ENCODE measurements at regions not wholly inside any gene's neighbourhood (a gene's known extent, or its start where the extent isn't known, plus 50 kb on each side); places are given as distances from the start of the nearest gene placed in this dataset.

DNA sequence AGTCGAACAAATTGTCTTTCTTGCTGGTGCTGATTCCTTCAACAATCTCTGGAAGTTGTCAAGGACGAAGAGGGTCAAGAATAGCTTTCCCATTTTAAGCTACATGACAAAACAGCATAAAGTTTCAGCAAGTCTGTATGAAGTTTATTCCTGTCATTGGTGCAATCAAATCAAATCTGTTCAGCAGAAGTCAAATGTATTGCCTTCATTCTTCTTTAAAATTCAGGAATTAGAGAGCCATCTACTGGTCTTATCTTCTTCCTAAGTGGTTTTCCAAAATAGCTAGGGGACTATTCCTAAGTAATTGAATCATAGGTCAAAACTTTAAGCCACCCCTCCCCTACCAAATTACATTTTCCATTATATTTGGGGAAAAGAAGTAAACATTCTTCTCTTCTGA, 990.2 kb downstream of the GALC start:
- Histone ChIP-seq H3K4me1 (no peaks in the 10 kb centered on the region), H3K27ac (replicated peaks) (no peak overlapping the region), H3K9me3 (replicated peaks) (peaks cover 9% of the 10 kb centered on the region), H3K36me3 (no peaks in the 10 kb centered on the region), H3K27me3 (ENCODE audit: low read depth) (no peaks in the 10 kb centered on the region), H3K4me3 (no peak overlapping the region)
- TF ChIP-seq, protein P1, sequence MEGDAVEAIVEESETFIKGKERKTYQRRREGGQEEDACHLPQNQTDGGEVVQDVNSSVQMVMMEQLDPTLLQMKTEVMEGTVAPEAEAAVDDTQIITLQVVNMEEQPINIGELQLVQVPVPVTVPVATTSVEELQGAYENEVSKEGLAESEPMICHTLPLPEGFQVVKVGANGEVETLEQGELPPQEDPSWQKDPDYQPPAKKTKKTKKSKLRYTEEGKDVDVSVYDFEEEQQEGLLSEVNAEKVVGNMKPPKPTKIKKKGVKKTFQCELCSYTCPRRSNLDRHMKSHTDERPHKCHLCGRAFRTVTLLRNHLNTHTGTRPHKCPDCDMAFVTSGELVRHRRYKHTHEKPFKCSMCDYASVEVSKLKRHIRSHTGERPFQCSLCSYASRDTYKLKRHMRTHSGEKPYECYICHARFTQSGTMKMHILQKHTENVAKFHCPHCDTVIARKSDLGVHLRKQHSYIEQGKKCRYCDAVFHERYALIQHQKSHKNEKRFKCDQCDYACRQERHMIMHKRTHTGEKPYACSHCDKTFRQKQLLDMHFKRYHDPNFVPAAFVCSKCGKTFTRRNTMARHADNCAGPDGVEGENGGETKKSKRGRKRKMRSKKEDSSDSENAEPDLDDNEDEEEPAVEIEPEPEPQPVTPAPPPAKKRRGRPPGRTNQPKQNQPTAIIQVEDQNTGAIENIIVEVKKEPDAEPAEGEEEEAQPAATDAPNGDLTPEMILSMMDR (IDR thresholded peaks at IDR 0.05; ENCODE audit: borderline replicate concordance), result no peak
- DNase-seq, result no peak
- intact Hi-C loops (cut with micrococcal nuclease), result no loop called here

DNA sequence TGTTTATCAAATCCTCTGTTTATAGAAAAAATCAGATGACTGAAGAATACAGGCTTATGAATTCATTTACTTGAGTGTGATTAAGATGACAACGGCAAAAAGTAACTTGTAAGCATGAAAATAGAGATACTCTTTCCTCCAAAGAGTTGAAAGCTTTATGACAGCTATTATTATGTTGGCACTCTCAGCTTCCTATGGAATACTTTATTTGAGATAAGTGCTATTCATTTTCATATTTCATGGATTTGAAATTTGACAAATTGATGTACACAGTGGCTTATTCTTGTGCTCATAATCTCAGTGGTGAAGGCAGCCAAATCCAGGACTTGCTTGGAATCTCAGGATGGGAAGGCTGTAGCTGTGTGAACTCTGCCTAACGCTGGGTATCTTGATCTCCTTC, 991.6 kb downstream of the GALC start:
- Histone ChIP-seq H3K4me1 (no peaks in the 10 kb centered on the region), H3K4me3 (no peak overlapping the region), H3K36me3 (no peaks in the 10 kb centered on the region), H3K9me3 (replicated peaks) (no peaks in the 10 kb centered on the region), H3K27me3 (ENCODE audit: low read depth) (no peaks in the 10 kb centered on the region), H3K27ac (replicated peaks) (no peak overlapping the region)
- intact Hi-C loops (cut with micrococcal nuclease), result no loop called here
- no peak for DNase-seq
- TF ChIP-seq, protein P1 (IDR thresholded peaks at IDR 0.05; ENCODE audit: borderline replicate concordance), result no peak

DNA sequence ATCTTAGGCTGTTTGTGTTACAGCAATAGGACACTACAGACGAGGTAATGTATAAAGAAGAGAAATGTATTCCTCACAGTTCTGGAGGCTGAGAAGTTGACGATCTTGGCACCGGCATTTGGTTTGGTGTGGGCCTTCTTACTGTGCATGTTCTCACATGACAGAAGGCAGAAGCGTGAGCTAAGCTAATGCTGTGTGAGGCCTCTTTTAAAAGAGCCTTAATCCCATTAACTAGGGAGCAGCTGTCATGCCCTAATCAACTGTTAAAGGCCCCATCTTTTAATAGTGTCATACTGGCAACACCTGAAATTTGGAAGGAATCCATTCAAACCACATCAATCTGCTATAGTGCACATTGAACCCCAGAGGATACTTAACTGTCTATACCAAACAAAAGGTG, 992.9 kb downstream of the GALC start:
- intact Hi-C loops (cut with micrococcal nuclease), result no loop called here
- Histone ChIP-seq H3K9me3 (replicated peaks) (no peaks in the 10 kb centered on the region), H3K4me3 (no peak overlapping the region), H3K27me3 (ENCODE audit: low read depth) (no peaks in the 10 kb centered on the region), H3K4me1 (no peaks in the 10 kb centered on the region), H3K27ac (replicated peaks) (no peak overlapping the region), H3K36me3 (no peaks in the 10 kb centered on the region)
- no peak for DNase-seq
- TF ChIP-seq, protein P1 (IDR thresholded peaks at IDR 0.05; ENCODE audit: borderline replicate concordance), result no peak

DNA sequence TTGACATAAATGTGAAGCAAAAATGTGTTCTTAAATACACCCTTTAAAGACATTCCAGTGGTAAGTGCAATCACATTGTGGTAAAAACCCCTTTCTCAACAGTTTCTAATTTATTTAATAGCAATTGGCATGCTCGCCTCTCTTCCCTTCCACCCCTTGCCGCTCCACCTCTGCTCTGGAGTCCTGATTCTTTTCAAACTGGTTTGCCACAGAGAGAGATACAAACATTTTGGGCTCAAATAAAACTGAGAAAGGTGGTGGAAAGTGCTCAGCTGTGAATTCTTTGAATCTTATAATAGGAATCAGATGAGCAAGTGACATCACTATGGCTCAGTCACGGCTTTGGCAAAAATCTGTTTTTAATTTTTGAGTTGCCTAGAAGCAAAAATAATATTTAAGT, 993.9 kb downstream of the GALC start:
- intact Hi-C loops (cut with micrococcal nuclease), result no loop called here
- TF ChIP-seq, protein P1 (IDR thresholded peaks at IDR 0.05; ENCODE audit: borderline replicate concordance), result no peak

DNA sequence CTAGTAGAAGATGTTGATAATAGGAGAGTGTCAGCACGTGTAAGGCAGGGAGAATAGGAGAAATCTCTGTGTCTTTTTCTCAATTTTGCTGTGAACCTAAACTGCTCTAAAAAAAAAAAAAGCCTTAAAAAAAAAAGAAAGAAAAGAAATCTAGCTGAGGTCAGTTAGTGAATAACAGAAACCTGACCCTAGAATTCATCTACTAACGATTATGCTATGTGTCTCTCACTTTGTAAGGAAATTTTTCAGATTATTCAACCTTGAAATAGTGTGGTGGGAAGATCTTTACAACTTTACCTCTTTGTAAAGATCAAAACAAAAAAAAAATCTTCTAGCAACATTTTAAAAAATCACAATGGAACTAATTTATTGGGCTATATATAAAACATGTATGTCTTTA, 995.7 kb downstream of the GALC start:
- DNase-seq, result no peak
- no peak overlapping the region for H3K27ac ChIP-seq (replicated peaks)
- peaks cover 8% of the 10 kb centered on the region for H3K9me3 ChIP-seq (replicated peaks)
- no peaks in the 10 kb centered on the region for H3K36me3 ChIP-seq
- H3K27me3 ChIP-seq (ENCODE audit: low read depth), result no peaks in the 10 kb centered on the region
- H3K4me3 ChIP-seq, result no peak overlapping the region
- no peaks in the 10 kb centered on the region for H3K4me1 ChIP-seq
- intact Hi-C loops (cut with micrococcal nuclease), result no loop called here
- TF ChIP-seq, protein P1 (IDR thresholded peaks at IDR 0.05; ENCODE audit: borderline replicate concordance), result no peak

More for the DNA sequence above, 993.9 kb downstream of the GALC start:
- no peak for DNase-seq
- Histone ChIP-seq H3K36me3 (no peaks in the 10 kb centered on the region), H3K9me3 (replicated peaks) (no peaks in the 10 kb centered on the region), H3K4me1 (no peaks in the 10 kb centered on the region), H3K27ac (replicated peaks) (no peak overlapping the region), H3K27me3 (ENCODE audit: low read depth) (no peaks in the 10 kb centered on the region), H3K4me3 (no peak overlapping the region)

DNA sequence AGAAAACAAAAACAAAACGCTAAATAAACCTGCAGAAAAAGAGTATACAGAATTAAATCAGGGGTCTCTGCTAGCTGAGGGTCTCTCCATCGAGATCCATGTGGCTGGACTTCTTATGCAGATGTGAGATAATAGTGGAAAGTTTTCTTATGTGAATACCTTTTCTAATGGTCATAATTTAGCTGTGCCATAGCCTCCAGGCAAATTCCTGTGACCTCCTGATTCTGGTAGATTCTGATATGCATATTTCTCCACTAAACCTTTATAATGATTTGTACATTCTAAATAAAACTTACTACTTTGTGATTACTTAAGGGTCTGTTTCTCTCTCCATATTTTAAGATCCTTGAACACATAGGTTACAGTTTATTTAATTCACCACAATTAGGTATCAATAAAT, 1002.6 kb downstream of the GALC start:
- intact Hi-C loops (cut with micrococcal nuclease), result no loop called here
- H3K4me1 ChIP-seq, result no peaks in the 10 kb centered on the region
- no peak overlapping the region for H3K27ac ChIP-seq (replicated peaks)
- H3K9me3 ChIP-seq (replicated peaks), result peaks cover 8% of the 10 kb centered on the region
- DNase-seq, result no peak
- H3K27me3 ChIP-seq (ENCODE audit: low read depth), result no peaks in the 10 kb centered on the region
- H3K4me3 ChIP-seq, result no peak overlapping the region
- TF ChIP-seq, protein P1 (IDR thresholded peaks at IDR 0.05; ENCODE audit: borderline replicate concordance), result no peak
- H3K36me3 ChIP-seq, result no peaks in the 10 kb centered on the region
